Lung (tissue), 11 donors: ENCODE measurements at regions not wholly inside any gene's neighbourhood (a gene's known extent, or its start where the extent isn't known, plus 50 kb on each side); places are given as distances from the start of the nearest gene placed in this dataset.
A peak's percentile ranks its signal among the peaks of the same experiment; 100 is the strongest.

Experiments used
- ATAC-seq: fragments of 200-7000 bp; cut with Tn5 transposase; one replicate; pipeline ENCODE4 v1.9.1; 2020; ENCODE audit warnings: moderate number of reproducible peaks; ENCODE audit not compliant: insufficient read depth, low FRiP score
- DNase-seq, 3 donors: peaks; one replicate each; pipeline ENCODE4 v3.0.0-alpha.2; 2013 to 2017
- H3K27ac ChIP-seq, 2 donors: one replicate each; pipeline ENCODE4 v1.5.1; 2013; ENCODE audit warnings: mild to moderate bottlenecking in 2 of 2, moderate library complexity in 2 of 2, control low read depth in 1 of 2, inconsistent platforms in 1 of 2, low read depth in 1 of 2, low read length in 1 of 2
- H3K27me3 ChIP-seq, 3 donors: one replicate each; pipeline ENCODE4 v1.5.1; 2013; ENCODE audit warnings: low read length in 2 of 3; ENCODE audit not compliant: control insufficient read depth in 3 of 3, insufficient read depth in 3 of 3
- H3K36me3 ChIP-seq, 4 donors: one replicate each; pipeline ENCODE4 v1.5.1; 2013; ENCODE audit warnings: low read length in 4 of 4, mild to moderate bottlenecking in 1 of 4, moderate library complexity in 1 of 4; ENCODE audit not compliant: control insufficient read depth in 4 of 4, insufficient read depth in 4 of 4
- H3K4me1 ChIP-seq, 5 donors: one replicate each; pipeline ENCODE4 v1.5.1; 2013; ENCODE audit warnings: low read length in 5 of 5, mild to moderate bottlenecking in 2 of 5, moderate library complexity in 1 of 5; ENCODE audit not compliant: control insufficient read depth in 5 of 5, insufficient read depth in 5 of 5
- H3K4me3 ChIP-seq: one replicate; pipeline ENCODE4 v1.5.1; 2013; ENCODE audit warnings: mild to moderate bottlenecking, control low read depth, moderate library complexity
- H3K9ac ChIP-seq, 2 donors: one replicate each; pipeline ENCODE4 v1.5.1; 2013; ENCODE audit warnings: low read length in 2 of 2, control low read depth in 1 of 2; ENCODE audit not compliant: insufficient read depth in 1 of 2
- H3K9me3 ChIP-seq, 4 donors: one replicate each; pipeline ENCODE4 v1.5.1; 2013; ENCODE audit warnings: low read length in 3 of 4, mild to moderate bottlenecking in 1 of 4, moderate library complexity in 1 of 4; ENCODE audit not compliant: control insufficient read depth in 4 of 4, insufficient read depth in 3 of 4
- WGBS, 2 donors: extraction: QIAGEN DNeasy Blood & Tissue Kit; methylation state at CpG; one replicate each; pipeline ENCODE4 v1.1.7; 2013; 5-methylcytosine and 5-hydroxymethylcytosine counted together
- TF ChIP-seq, protein P1 (sequence below): IDR thresholded peaks from 2 replicates; pipeline ENCODE4 v1.5.1; 2012; ENCODE audit warnings: mild to moderate bottlenecking; ENCODE audit errors: control extremely low read depth, extremely low read depth
- donor health status: control.
- donor health status: control.
- donor health status: Bipolar disorder and iron deficiency.
- donor health status: healthy.
- donor health status: DM: yes; HTN: yes; CAD: no.

DNA sequence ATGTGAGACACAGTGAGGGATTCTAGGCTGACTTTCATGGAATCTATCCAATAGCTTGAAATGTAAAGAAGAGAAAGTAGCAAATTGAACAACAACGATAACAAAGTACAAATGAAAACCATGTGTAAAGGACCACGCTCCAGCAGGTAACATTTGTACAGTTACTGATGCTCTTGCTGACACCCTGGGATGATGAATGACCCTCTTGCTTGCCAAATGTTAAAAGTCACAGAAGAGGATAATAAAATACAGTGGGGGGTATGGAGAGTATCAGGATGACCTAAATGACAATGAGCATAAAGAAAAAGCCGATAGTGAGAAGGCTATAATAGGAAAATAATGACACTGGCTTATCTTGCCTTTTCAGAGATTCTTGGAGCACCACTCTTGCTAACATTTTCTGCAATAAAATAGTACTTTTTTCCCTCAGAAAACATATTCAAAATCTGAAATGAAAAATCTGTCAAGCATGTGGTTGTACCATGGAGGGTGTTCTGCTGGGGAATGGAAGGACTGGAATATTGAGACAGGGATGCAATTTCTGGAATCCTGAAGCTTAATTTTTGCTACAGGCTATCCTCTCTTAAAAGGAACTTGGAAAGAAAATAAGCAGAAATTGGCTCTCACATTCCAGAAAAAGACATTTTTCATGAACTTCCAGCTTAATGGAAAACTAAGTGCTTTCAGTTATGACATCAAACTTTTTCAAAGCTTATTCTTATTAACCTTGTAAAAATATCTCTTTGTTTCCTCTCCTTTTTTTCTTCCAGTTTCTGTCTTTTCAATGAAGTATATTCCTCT is 303.2 kb upstream of the GHITM start:
- no peaks in the 10 kb centered on the region for H3K27me3 ChIP-seq
- WGBS, 2 donors, result 79 to 87% methylated on average over 3 of the region's 3 CpGs
- H3K27ac ChIP-seq, result no peak overlapping the region
- TF ChIP-seq, protein P1, sequence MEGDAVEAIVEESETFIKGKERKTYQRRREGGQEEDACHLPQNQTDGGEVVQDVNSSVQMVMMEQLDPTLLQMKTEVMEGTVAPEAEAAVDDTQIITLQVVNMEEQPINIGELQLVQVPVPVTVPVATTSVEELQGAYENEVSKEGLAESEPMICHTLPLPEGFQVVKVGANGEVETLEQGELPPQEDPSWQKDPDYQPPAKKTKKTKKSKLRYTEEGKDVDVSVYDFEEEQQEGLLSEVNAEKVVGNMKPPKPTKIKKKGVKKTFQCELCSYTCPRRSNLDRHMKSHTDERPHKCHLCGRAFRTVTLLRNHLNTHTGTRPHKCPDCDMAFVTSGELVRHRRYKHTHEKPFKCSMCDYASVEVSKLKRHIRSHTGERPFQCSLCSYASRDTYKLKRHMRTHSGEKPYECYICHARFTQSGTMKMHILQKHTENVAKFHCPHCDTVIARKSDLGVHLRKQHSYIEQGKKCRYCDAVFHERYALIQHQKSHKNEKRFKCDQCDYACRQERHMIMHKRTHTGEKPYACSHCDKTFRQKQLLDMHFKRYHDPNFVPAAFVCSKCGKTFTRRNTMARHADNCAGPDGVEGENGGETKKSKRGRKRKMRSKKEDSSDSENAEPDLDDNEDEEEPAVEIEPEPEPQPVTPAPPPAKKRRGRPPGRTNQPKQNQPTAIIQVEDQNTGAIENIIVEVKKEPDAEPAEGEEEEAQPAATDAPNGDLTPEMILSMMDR, result no peak
- no peak overlapping the region for H3K4me3 ChIP-seq
- no peaks in the 10 kb centered on the region for H3K36me3 ChIP-seq
- DNase-seq, result peak in 2 of 3 donors; percentile 52 to 60
- no peak overlapping the region for H3K9ac ChIP-seq
- H3K9me3 ChIP-seq, result peaks cover 0 to 2% (median 0%) of the 10 kb centered on the region in 4 donors
- H3K4me1 ChIP-seq, result peaks cover 0 to 18% (median 6%) of the 10 kb centered on the region in 5 donors
- no peak for ATAC-seq

DNA sequence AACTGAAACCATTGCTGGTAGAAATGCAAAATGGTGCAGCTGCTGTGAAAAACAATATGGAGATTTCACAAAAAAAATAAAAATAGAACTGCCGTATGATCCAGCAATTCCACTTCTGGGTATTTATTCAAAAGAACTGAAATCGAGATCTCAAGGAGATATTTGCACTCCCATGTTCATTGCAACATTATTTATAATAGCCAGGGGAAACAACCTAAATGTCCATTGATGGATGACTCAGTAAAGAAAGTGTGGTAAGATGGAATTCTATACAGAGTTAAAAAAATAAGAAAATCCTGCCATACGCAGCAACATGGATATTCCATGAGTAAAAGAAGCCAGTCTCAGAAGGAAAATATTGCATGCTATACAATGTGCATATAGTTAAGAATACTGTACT is 290.6 kb upstream of the GHITM start:
- TF ChIP-seq, protein P1, result no peak
- H3K9ac ChIP-seq, result no peak overlapping the region
- no peak for ATAC-seq
- H3K4me3 ChIP-seq, result no peak overlapping the region
- H3K4me1 ChIP-seq, result no peaks in the 10 kb centered on the region
- 71 to 84% methylated on average over 3 of the region's 3 CpGs for WGBS, 2 donors
- no peak overlapping the region for H3K27ac ChIP-seq
- DNase-seq, result no peak
- H3K9me3 ChIP-seq, result no peaks in the 10 kb centered on the region
- no peaks in the 10 kb centered on the region for H3K27me3 ChIP-seq
- H3K36me3 ChIP-seq, result no peaks in the 10 kb centered on the region

DNA sequence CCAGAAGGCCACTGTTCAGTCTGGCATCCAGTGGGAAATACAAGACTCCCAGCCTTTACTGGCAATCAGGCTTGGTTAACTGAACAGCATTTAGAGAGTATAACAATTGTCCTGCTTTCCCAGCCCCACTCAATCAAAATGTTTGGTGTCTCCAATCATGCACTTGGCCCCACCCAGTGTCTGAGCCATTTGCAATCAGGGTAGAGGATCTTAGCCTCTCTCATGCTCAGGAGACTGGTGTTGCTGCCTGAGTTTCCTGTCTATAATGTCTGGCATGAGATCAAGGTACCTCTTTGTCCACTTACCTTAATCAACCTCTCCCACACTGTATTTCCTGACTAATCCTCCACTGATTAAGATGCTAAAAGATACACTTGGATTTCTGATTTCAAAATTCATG is 290.2 kb upstream of the GHITM start:
- no peak overlapping the region for H3K9ac ChIP-seq
- H3K36me3 ChIP-seq, result no peaks in the 10 kb centered on the region
- no peak overlapping the region for H3K4me3 ChIP-seq
- no peak overlapping the region for H3K27ac ChIP-seq
- ATAC-seq (no peak), DNase-seq (peak in 1 of 3 donors; percentile 13)
- H3K9me3 ChIP-seq, result no peaks in the 10 kb centered on the region
- H3K4me1 ChIP-seq, result no peaks in the 10 kb centered on the region
- H3K27me3 ChIP-seq, result no peaks in the 10 kb centered on the region
- TF ChIP-seq, protein P1, result no peak

DNA sequence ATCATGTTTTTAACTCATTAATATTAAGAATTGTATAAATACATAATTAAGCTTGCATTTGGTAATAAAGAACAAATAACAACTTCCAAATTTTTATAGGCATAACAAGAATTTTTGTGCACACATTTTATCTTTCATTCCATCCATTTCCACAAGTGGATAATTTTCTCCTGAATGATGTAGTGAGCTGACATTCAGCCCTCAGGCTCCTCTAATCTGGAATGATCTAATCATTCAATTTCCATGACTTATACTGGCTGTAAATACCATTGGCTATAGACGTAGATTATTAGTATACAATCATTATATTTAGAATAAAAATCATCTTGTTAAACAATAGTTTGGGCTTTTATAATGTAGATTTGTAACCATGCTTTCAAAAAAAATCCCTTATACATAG is 287.2 kb upstream of the GHITM start:
- WGBS, 2 donors, result 73 to 76% methylated on average over 1 of the region's 1 CpG
- DNase-seq, result no peak
- Histone ChIP-seq H3K27me3 (no peaks in the 10 kb centered on the region), H3K4me3 (no peak overlapping the region), H3K9me3 (no peaks in the 10 kb centered on the region), H3K9ac (no peak overlapping the region), H3K27ac (no peak overlapping the region), H3K36me3 (no peaks in the 10 kb centered on the region), H3K4me1 (no peaks in the 10 kb centered on the region)
- ATAC-seq, result no peak
- TF ChIP-seq, protein P1, result no peak
